ENCODE measurements at regions not wholly inside any gene's neighbourhood (a gene's known extent, or its start where the extent isn't known, plus 50 kb on each side); places are given as distances from the start of the nearest gene placed in this dataset.
"Not testable (repeated sequence)": the region's sequence is repeated elsewhere in the genome, so short reads cannot be mapped to it uniquely, and the experiment has no call there.

DNA sequence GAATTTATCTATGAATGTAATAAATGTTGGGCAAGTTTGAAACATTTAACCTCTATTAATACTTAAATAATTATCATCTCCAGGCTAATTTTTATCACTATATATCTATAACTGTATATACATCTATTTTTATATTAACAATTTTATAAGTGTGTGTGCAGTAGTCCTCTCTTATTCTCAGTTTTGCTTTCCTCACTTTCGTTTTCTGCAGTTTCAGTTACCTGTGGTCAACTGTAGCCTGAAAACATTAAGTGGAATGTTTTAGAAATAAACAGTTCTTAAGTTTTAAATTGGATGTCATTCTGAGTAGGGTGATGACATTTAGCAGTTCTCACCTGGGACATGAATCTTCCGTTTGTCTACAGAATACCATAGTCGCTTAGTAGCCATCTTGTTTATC, 379.4 kb upstream of the MAN1A1 start:
- no peak for DNase-seq (ENCODE audit: low read depth in 2 of 2)

DNA sequence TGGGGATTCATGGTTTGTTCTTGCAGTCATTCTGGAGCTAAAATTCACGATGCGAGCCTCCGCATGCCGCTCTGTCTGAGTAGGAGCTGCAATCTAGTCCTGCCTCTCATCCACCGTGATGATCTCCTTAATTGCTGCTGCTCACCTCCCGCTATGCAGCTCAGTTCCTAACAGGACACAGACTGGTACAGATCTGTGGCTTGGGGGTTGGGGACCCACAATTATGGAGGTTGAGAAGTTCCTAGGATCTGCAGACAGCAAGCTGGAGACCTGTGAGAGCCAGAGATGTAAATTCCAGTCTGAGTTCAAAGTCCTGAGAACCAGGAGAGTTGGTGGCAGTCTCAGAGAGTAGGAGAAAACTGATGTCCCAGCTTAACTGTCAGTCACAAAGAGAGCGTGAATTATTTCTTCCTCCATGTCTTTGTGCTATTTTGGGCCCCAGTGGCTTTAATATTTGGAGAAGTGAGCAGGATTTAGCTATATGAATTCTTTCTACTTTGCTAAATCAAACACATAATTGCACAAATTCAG, 378.7 kb upstream of the MAN1A1 start:
- DNase-seq (ENCODE audit: low read depth in 2 of 2), result no peak

- DNase-seq (ENCODE audit: low read depth in 2 of 2), result no peak
Observed at GRCh38 chr6:119727504-119728219, 378.1 kb upstream of the MAN1A1 start.

GRCh38 chr6:119726912-119727311, 377.4 kb upstream of the MAN1A1 start:
- not testable (repeated sequence) for DNase-seq (ENCODE audit: low read depth in 2 of 2)

DNA sequence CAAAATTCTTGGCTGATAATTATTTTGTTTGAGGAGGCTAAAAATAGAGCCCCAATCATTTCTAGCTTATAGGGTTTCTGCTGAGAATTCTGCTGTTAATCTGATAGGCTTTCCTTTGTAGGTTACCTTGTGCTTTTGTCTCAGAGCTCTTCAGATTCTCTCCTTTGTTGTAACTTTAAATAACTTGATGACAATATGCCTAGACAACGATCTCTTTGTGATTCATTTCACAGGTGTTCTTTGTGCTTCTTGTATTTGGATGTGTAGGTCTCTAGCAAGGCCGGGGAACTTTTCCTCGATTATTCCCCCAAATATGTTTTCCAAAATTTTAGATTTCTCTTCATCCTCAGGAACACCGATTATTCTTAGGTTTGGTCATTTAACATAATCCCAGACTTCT, 376.5 kb upstream of the MAN1A1 start:
- no peak for DNase-seq (ENCODE audit: low read depth in 2 of 2)

DNA sequence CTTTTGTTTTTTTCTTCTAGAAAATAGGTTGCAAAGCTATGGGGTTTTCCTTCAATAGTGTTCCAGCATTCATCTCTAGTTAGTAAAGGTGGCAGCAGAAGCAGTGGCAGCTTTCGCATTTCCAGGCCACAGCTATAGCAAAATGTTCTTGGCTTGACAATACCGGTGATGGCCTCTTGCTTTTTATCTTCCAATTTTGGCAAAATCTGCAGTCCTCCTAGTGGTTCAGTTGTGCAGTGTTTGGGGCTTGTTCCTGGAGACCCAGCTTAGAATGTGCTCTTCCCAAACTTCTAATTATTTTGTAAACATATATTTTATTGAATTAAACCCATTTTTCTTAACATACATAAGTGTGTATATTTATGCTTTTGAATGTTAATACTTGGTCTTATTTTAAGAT, 370.6 kb upstream of the MAN1A1 start:
- DNase-seq (ENCODE audit: low read depth in 2 of 2), result no peak

DNA sequence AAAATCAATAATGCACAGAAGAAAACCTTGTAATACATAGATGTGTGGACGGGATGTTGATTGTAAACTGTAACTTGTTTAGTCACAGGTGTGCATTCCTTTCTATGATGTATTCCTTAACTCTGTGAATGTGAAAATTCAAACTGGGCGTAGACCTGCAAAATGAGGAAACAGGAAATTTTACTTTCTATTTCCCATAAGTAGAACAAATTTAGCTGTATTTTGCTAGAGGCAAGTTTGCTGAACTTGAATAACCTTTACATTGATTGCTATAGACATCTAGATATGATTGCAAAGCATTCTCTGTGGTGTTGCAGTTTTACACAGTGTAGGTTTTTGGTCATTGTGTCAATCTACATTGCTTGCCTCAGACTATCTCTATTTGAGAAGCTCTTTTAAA, 368.4 kb upstream of the MAN1A1 start:
- no peak for DNase-seq (ENCODE audit: low read depth in 2 of 2)

- no peak for DNase-seq (ENCODE audit: low read depth in 2 of 2)
Observed at GRCh38 chr6:119716668-119717270, 367.2 kb upstream of the MAN1A1 start.

- DNase-seq (ENCODE audit: low read depth in 2 of 2), result no peak
Observed at GRCh38 chr6:119713903-119714302, 364.3 kb upstream of the MAN1A1 start.

DNA sequence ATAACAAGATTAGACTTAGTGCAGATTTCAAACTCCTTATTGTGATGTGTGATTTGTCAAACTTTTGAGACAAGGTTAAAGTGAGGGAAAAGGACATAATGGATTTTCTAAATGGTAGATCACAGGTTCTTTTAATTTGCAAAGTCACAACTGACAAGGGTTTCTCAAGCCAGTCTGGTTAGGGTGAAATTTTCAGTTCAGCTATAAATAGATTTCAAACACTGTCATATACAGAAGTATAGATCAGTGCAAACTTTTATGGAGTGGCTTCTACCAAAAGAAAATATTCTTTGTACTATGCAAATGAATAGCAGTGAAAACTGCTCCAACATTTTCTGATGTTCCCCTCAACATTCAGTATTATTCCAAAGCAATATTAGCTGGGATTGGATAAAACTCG, 337.1 kb upstream of the MAN1A1 start:
- DNase-seq (ENCODE audit: low read depth in 2 of 2), result no peak

DNA sequence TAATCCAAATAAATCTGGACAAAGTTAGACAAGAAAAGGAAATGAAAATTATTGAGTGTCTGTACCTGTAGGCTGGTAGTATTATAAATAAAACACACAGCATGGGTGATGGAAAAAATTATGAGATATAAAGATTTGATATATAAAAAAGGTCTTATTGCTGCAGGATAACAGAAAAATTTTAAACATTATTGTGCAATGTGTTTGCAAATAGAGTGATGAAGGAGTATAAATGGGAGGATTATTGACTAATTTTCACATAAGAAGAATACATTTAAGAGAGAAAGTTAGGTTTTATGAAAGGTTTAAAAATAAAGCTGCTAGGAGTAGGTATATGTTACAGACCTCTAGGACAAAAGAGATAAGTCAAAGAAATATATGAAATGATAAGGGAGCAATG, 336.7 kb upstream of the MAN1A1 start:
- DNase-seq (ENCODE audit: low read depth in 2 of 2), result no peak

- DNase-seq (ENCODE audit: low read depth in 2 of 2), result no peak
Observed at GRCh38 chr6:119683671-119684070, 334.1 kb upstream of the MAN1A1 start.

GRCh38 chr6:119683031-119683430, 333.5 kb upstream of the MAN1A1 start:
- no peak for DNase-seq (ENCODE audit: low read depth in 2 of 2)

- no peak for DNase-seq (ENCODE audit: low read depth in 2 of 2)
Observed at GRCh38 chr6:119678961-119679360, 329.4 kb upstream of the MAN1A1 start.

GRCh38 chr6:119677384-119677783, 327.8 kb upstream of the MAN1A1 start:
- DNase-seq (ENCODE audit: low read depth in 2 of 2), result no peak

GRCh38 chr6:119676961-119677360, 327.4 kb upstream of the MAN1A1 start:
- DNase-seq (ENCODE audit: low read depth in 2 of 2), result no peak

- no peak for DNase-seq (ENCODE audit: low read depth in 2 of 2)
Observed at GRCh38 chr6:119676230-119676629, 326.7 kb upstream of the MAN1A1 start.

DNA sequence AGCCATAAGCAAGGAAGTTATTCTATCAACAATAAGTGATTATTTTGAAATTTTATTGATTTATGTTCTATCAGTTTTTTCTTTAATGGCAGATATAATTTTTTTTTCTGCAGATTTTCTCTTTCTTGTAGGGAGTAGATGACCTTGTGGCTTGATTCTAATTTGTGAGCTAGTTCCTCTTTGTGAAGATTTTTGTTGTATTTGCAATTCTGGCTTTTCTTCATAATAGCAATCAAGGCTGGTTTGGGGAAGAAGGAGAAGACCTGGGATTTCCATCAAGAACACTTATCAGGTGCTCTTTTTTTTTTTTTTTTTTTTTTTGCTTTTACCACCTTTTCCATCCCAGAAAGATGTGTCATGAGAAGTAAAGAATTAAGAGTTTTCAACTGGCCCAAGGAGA, 324.2 kb upstream of the MAN1A1 start:
- no peak for DNase-seq (ENCODE audit: low read depth in 2 of 2)

DNA sequence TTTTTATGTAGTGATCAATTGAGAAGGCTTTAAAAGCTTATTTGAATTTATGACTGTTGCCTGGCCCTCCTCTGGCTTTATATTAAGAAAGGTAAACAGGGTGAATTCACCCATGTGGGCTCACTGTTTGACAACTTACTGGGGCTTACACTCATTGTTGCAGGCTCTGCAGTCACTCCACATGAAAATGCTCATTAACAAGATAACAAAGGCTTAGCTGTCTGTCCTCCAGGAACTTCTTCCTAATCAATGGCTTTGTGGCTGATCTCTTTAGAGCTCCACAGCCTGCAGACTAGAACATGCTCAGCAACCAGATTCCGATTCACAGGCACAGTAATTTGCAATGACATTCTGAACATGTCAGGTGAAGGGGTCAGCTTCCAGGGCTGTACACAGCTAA, 323.2 kb upstream of the MAN1A1 start:
- no peak for DNase-seq (ENCODE audit: low read depth in 2 of 2)

DNA sequence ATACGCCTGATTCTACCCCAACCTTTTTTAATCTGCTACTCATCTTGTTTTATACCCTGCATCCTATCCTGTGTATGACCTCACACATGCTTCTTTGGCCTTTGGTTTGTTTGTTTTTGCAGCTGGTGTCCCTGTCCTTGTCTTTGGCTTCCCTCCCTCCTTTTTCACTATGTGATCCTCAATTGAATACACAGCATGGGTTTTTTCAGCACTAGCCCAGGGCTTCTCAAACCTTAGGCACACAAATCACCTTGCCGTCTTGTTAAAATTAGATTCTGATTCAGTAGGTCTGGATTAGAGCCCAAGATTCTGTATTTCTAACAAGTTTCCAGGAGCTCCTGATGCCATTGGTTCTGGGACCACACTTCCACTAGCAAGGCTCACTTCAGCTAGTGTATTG, 321.5 kb upstream of the MAN1A1 start:
- DNase-seq (ENCODE audit: low read depth in 2 of 2), result no peak

GRCh38 chr6:119669221-119669620, 319.7 kb upstream of the MAN1A1 start:
- DNase-seq (ENCODE audit: low read depth in 2 of 2), result no peak

DNA sequence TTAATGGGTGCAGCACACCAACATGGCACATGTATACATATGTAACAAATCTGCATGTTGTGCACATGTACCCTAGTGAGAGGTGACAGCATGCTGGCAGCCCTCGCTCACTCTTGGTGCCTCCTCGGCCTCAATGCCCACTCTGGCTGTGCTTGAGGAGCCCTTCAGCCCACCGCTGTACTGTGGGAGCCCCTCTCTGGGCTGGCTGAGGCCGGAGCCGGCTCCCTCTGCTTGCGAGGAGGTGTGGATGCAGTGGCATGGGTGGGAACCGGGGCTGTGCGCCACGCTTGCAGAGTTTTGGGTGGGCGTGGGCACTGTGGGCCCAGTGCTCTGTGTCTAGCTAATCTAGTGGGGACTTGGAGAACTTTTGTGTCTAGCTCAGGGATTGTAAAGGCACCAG, 315.9 kb upstream of the MAN1A1 start:
- not testable (repeated sequence) for DNase-seq (ENCODE audit: low read depth in 2 of 2)

DNA sequence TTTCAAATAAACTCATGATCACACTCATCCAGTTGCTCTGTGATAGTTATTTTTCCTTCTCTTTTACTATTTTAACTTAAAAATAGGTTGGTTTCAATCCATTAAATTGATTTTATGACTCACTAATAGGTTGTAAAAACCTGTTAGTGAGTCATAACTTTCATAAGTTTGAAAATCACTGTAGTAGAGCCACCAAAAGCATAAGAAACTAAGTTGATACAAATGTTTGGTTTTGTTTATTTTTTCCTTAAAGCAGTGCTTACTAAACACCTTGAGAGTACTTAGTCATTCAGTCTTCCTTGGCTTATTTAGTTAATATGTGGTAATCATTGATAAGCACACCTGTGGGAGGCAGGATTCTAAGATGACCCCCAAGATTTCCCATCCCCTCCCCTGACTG, 312.1 kb upstream of the MAN1A1 start:
- DNase-seq (ENCODE audit: low read depth in 2 of 2), result no peak

DNA sequence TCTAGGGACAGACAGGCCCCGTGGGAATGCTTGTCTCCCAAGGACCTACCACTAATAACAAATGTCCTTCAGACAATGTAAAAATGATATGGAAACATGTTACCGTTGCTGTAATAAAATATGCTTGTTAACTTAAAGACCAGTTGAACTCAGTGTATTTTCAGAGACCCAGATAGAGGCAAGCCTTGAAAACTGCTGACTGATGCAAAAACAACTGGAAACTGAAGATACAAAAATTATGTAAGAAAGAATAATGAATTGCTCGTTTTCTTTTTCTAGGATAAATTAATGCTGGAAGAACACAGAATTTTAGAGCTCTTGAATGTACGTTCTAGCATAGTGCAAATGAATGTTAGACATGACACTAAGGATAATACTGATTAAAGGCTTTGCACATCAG, 311.5 kb upstream of the MAN1A1 start:
- no peak for DNase-seq (ENCODE audit: low read depth in 2 of 2)
